PC-9 (cell line): ENCODE measurements at regions not wholly inside any gene's neighbourhood (a gene's known extent, or its start where the extent isn't known, plus 50 kb on each side); places are given as distances from the start of the nearest gene placed in this dataset.

Experiments used
- BruUV-seq: library from RNA; stranded (reverse); fragments of 400-500 nt; replicated peaks from 2 replicates; lab custom pipeline; 2021; lab: Mats Ljungman, UMichigan
- CTCF ChIA-PET: fragments of 300-600 bp; sonication (Branson Sonifier 250); formaldehyde crosslinking; loops from one replicate; lab custom pipeline; 2022; ENCODE audit warnings: antibody characterized with exemption; lab: Charles Lee
- POLR2A ChIA-PET: fragments of 300-600 bp; sonication (Branson Sonifier 250); formaldehyde crosslinking; loops from one replicate; lab custom pipeline; 2022; ENCODE audit warnings: antibody characterized with exemption; ENCODE audit not compliant: unreplicated experiment; lab: Charles Lee
- DNase-seq, 2 experiments: peaks; one replicate each; pipeline versions ENCODE4 v3.0.0 to v3.0.0-alpha.2; 2015 to 2022; ENCODE audit warnings: mixed read lengths in 1 of 2
- H2AFZ ChIP-seq: fragments of 200-600 bp; sonication (generic); 2 replicates; pipeline ENCODE4 v1.8.1; 2017; ENCODE audit warnings: antibody characterized with exemption
- H3F3A ChIP-seq: fragments of 200-600 bp; sonication (generic); 2 replicates; pipeline ENCODE4 v1.8.1; 2017; ENCODE audit warnings: antibody characterized with exemption, mild to moderate bottlenecking, low read depth; ENCODE audit not compliant: insufficient read depth
- H3K27ac ChIP-seq: fragments of 200-600 bp; sonication (generic); 2 replicates; pipeline ENCODE4 v1.6.1; 2016; ENCODE audit warnings: mixed run types
- H3K27me3 ChIP-seq: fragments of 200-600 bp; sonication (generic); 2 replicates; pipeline ENCODE4 v1.6.1; 2016; ENCODE audit warnings: low read depth, mixed run types; ENCODE audit not compliant: insufficient read depth
- H3K36me3 ChIP-seq: fragments of 200-600 bp; sonication (generic); 2 replicates; pipeline ENCODE4 v1.6.1; 2016; ENCODE audit warnings: low read depth, mixed run types
- H3K4me1 ChIP-seq: fragments of 200-600 bp; sonication (generic); replicated peaks from 2 replicates; pipeline ENCODE4 v1.6.1; 2016; ENCODE audit warnings: mixed run types; ENCODE audit not compliant: insufficient read depth
- H3K4me2 ChIP-seq: fragments of 200-600 bp; sonication (generic); 2 replicates; pipeline ENCODE4 v1.6.1; 2017; ENCODE audit warnings: mixed run types
- H3K4me3 ChIP-seq: fragments of 200-600 bp; sonication (generic); 2 replicates; pipeline ENCODE4 v1.6.1; 2016; ENCODE audit warnings: mixed run types
- H3K79me2 ChIP-seq: fragments of 200-600 bp; sonication (generic); 2 replicates; pipeline ENCODE4 v1.6.1; 2017; ENCODE audit warnings: low read depth, mixed run types
- H3K9me2 ChIP-seq: fragments of 200-600 bp; sonication (generic); 2 replicates; pipeline ENCODE4 v1.8.1; 2017; ENCODE audit warnings: mild to moderate bottlenecking; ENCODE audit not compliant: insufficient read depth
- H3K9me3 ChIP-seq: fragments of 200-600 bp; sonication (generic); 2 replicates; pipeline ENCODE4 v1.8.1; 2016; ENCODE audit warnings: low read depth; ENCODE audit not compliant: insufficient read depth
- H4K20me1 ChIP-seq: fragments of 200-600 bp; sonication (generic); 2 replicates; pipeline ENCODE4 v1.8.1; 2017; ENCODE audit not compliant: insufficient read depth
- EZH2 ChIP-seq: fragments of 200-600 bp; sonication (generic); IDR thresholded peaks from 2 replicates; pipeline ENCODE4 v1.8.0; 2017; ENCODE audit warnings: antibody characterized with exemption, low read depth
- intact Hi-C: fragments of 100-400 bp; cut with micrococcal nuclease; formaldehyde crosslinking; loops from one replicate; pipeline ENCODE4 v1.10.0; 2022; ENCODE audit not compliant: unreplicated experiment
- TF ChIP-seq, protein P1 (sequence below): fragments of 200-600 bp; sonication (generic); conservative IDR thresholded peaks from 2 replicates; pipeline ENCODE4 v1.6.1; 2017; ENCODE audit warnings: mixed run types, antibody characterized with exemption, mild to moderate bottlenecking, moderate library complexity

DNA sequence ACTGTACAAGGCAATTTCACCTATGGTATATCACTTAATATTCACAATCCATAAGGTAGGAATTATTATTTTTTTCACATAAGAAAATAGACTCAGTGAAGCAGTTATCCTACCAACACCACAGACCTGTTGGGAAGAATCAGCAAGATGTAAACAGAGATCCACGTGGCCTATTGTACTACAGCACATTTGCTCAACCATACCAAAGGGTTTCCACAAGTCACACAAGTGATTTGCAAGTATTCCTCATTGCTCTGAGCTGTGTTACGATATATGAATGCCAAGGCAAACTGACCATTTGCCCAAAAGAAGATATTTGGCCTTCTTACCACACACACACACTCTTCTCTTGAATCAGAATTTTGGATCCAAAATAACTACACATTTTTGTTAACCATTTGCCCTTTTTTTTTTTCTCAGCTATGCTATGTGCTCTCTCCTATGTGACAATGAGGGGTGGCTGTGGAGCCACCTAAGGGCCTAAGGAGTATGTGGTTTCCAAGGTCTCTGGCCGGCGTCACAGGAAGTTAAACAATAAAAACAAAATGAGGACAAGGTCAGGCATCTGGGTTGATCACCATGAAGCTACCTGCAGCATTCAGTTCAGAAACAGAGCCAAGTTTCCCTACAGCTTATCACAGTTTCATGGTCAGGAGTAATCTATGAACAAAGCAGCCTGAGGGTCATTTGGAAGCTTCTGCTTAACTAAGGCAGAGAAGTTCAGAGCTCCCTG, 171.0 kb upstream of the FREM1 start:
- H3K4me3 ChIP-seq = no peak overlapping the region
- BruUV-seq = no TSS peak
- intact Hi-C loops = no loop called here
- no peak overlapping the region for H3K27ac ChIP-seq
- no peak overlapping the region for H3K4me2 ChIP-seq
- H4K20me1 ChIP-seq = no peaks in the 10 kb centered on the region
- H3F3A ChIP-seq = no peaks in the 10 kb centered on the region
- DNase-seq = no peak
- H2AFZ ChIP-seq = no peak overlapping the region
- H3K27me3 ChIP-seq = no peaks in the 10 kb centered on the region
- no peaks in the 10 kb centered on the region for H3K9me2 ChIP-seq
- ChIA-PET CTCF (interaction anchor here (0.7 kb wide), 1 partner anchor 17 kb away, joined by 3 read pairs; no protein-coding TSS in a partner anchor), POLR2A (no interaction called here)
- H3K36me3 ChIP-seq = no peaks in the 10 kb centered on the region
- no peaks in the 10 kb centered on the region for H3K79me2 ChIP-seq
- no peaks in the 10 kb centered on the region for H3K9me3 ChIP-seq
- TF ChIP-seq EZH2 = no peak
- TF ChIP-seq, protein P1, sequence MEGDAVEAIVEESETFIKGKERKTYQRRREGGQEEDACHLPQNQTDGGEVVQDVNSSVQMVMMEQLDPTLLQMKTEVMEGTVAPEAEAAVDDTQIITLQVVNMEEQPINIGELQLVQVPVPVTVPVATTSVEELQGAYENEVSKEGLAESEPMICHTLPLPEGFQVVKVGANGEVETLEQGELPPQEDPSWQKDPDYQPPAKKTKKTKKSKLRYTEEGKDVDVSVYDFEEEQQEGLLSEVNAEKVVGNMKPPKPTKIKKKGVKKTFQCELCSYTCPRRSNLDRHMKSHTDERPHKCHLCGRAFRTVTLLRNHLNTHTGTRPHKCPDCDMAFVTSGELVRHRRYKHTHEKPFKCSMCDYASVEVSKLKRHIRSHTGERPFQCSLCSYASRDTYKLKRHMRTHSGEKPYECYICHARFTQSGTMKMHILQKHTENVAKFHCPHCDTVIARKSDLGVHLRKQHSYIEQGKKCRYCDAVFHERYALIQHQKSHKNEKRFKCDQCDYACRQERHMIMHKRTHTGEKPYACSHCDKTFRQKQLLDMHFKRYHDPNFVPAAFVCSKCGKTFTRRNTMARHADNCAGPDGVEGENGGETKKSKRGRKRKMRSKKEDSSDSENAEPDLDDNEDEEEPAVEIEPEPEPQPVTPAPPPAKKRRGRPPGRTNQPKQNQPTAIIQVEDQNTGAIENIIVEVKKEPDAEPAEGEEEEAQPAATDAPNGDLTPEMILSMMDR = no peak
- no peaks in the 10 kb centered on the region for H3K4me1 ChIP-seq

DNA sequence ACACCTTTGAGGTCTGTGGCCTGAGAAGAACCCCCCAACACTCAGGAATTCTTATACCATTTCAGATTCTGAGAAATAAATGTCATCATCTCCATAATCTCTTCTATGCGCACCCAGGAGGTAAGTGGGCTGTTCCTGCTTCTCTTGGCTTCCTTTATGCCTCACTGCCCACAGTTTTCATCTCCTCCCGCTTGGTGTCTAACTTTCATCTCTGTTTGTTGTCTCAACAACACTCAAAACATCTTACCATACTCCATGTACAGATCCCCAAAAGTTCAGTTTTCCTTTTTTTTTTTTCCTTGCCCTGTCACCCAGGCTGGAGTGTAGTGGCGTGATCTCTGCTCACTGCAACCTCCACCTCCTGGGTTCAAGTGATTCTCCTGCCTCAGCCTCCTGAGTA, 170.2 kb upstream of the FREM1 start:
- CTCF ChIA-PET = no interaction called here
- H2AFZ ChIP-seq = no peak overlapping the region
- TF ChIP-seq, protein P1 = no peak
- no peak for TF ChIP-seq EZH2
- H3K36me3 ChIP-seq = no peaks in the 10 kb centered on the region
- POLR2A ChIA-PET = no interaction called here
- no peaks in the 10 kb centered on the region for H4K20me1 ChIP-seq
- no peaks in the 10 kb centered on the region for H3K9me2 ChIP-seq
- H3K9me3 ChIP-seq = no peaks in the 10 kb centered on the region
- H3F3A ChIP-seq = no peaks in the 10 kb centered on the region
- H3K27ac ChIP-seq = no peak overlapping the region
- no peaks in the 10 kb centered on the region for H3K79me2 ChIP-seq
- DNase-seq = no peak
- H3K4me3 ChIP-seq = no peak overlapping the region
- H3K4me1 ChIP-seq = no peaks in the 10 kb centered on the region
- intact Hi-C loops = no loop called here
- no peak overlapping the region for H3K4me2 ChIP-seq
- no TSS peak for BruUV-seq
- no peaks in the 10 kb centered on the region for H3K27me3 ChIP-seq

DNA sequence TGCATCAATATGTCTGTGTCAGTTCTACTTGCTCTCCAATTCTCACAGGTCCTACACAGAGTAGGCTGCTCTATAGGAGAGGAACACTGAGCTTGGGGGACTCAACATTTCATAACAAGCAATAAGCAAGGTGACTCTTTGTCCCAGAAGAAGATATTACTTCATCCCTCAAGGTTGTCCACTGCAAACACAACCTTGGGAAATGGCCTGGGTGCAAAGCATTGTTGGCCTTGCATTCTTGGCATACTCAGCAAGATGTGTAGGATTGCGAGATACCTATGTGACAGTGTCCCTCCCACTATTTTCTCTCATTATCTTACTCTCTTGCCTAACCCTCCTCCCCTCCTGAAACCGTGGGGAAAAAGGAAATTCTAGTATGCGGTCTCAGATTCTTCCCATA, 169.8 kb upstream of the FREM1 start:
- Histone ChIP-seq H3K4me2 (no peak overlapping the region), H3K9me2 (no peaks in the 10 kb centered on the region), H3K4me1 (no peaks in the 10 kb centered on the region), H3K4me3 (no peak overlapping the region), H3F3A (no peaks in the 10 kb centered on the region), H2AFZ (no peak overlapping the region), H4K20me1 (no peaks in the 10 kb centered on the region), H3K79me2 (no peaks in the 10 kb centered on the region), H3K9me3 (no peaks in the 10 kb centered on the region), H3K27ac (no peak overlapping the region), H3K36me3 (no peaks in the 10 kb centered on the region), H3K27me3 (no peaks in the 10 kb centered on the region)
- ChIA-PET POLR2A (no interaction called here), CTCF (no interaction called here)
- DNase-seq = no peak
- intact Hi-C loops = no loop called here
- no TSS peak for BruUV-seq
- TF ChIP-seq, protein P1 = no peak
- no peak for TF ChIP-seq EZH2
